ENCODE measurements at regions not wholly inside any gene's neighbourhood (a gene's known extent, or its start where the extent isn't known, plus 50 kb on each side); places are given as distances from the start of the nearest gene placed in this dataset.

DNA sequence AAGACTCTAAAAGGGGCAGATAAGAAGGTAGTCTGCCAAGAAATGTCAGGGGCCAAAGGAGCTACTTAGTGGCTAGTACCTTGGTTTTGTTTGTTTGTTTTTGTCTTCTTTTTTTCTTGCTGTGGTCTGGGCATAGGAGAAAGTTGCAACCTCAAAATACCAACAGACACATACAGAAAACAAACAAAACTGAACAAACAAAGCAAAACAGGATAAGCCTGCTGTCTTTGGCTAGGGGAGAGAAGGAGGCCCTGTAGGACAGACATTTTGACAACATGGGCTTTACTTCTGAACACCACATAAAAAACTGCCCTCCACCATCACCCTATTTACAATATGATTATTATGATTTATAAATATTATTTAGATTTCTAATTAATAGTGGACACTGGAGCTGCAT is 460.8 kb downstream of the PTH2R start:
- ATAC-seq (no peak), DNase-seq (no peak)
- peaks cover 0 to 16% (median 3%) of the 10 kb centered on the region in 11 donors for H3K9me3 Mint-ChIP-seq
- H3K27ac Mint-ChIP-seq = no peak overlapping the region
- CTCF ChIA-PET = no interaction called here
- H3K9me3 ChIP-seq (ENCODE audit: control insufficient read depth in 2 of 3, low read length in 3 of 3) = no peaks in the 10 kb centered on the region
- no peak overlapping the region for H3K27ac ChIP-seq (ENCODE audit: low read depth, low read length)
- H3K4me3 ChIP-seq (ENCODE audit: low read length) = no peak overlapping the region
- POLR2A ChIA-PET = no interaction called here
- no peaks in the 10 kb centered on the region for H3K4me1 Mint-ChIP-seq
- H3K27me3 ChIP-seq (ENCODE audit: control insufficient read depth in 2 of 2, insufficient read depth in 2 of 2, low read length in 2 of 2) = no peaks in the 10 kb centered on the region
- no peaks in the 10 kb centered on the region for H3K4me1 ChIP-seq (ENCODE audit: control insufficient read depth in 2 of 2, insufficient read depth in 2 of 2, low read length in 2 of 2)
- intact Hi-C loops (cut with micrococcal nuclease) = no loop called here
- no peaks in the 10 kb centered on the region for H3K36me3 ChIP-seq (ENCODE audit: control insufficient read depth in 2 of 3, insufficient read depth in 3 of 3, low read length in 3 of 3)
- H3K4me3 Mint-ChIP-seq = no peak overlapping the region
- no peaks in the 10 kb centered on the region for H3K27me3 Mint-ChIP-seq
- H3K36me3 Mint-ChIP-seq = no peaks in the 10 kb centered on the region

DNA sequence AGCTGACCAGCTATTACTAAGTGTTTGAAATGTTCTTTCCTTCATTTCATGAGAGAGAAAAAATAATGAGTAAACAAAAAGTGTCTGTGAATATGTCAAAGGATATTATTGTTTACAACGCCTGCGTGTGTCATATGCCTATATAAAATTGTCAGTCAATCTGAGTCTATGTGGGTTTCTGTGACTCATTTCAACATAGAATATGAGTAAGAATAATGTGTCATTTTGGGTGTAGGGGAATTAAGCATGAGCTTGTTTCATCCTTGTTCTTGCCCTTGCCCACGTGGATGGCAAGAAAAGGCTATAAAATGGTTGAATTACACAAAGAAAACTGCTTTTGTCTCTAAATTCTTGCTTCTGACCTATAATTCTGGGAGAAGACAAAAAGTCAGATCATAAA is 466.0 kb downstream of the PTH2R start:
- ChIA-PET CTCF (no interaction called here), POLR2A (no interaction called here)
- H3K36me3 Mint-ChIP-seq = no peaks in the 10 kb centered on the region
- peaks cover 0 to 17% (median 3%) of the 10 kb centered on the region in 11 donors for H3K9me3 Mint-ChIP-seq
- intact Hi-C loops (cut with micrococcal nuclease) = no loop called here
- H3K4me1 ChIP-seq (ENCODE audit: control insufficient read depth in 2 of 2, insufficient read depth in 2 of 2, low read length in 2 of 2) = no peaks in the 10 kb centered on the region
- no peak for DNase-seq
- H3K4me1 Mint-ChIP-seq = no peaks in the 10 kb centered on the region
- H3K27me3 ChIP-seq (ENCODE audit: control insufficient read depth in 2 of 2, insufficient read depth in 2 of 2, low read length in 2 of 2) = no peaks in the 10 kb centered on the region
- no peaks in the 10 kb centered on the region for H3K27me3 Mint-ChIP-seq
- H3K4me3 ChIP-seq (ENCODE audit: low read length) = no peak overlapping the region
- no peak overlapping the region for H3K27ac ChIP-seq (ENCODE audit: low read depth, low read length)
- H3K4me3 Mint-ChIP-seq = no peak overlapping the region
- H3K9me3 ChIP-seq (ENCODE audit: control insufficient read depth in 2 of 3, low read length in 3 of 3) = no peaks in the 10 kb centered on the region
- no peaks in the 10 kb centered on the region for H3K36me3 ChIP-seq (ENCODE audit: control insufficient read depth in 2 of 3, insufficient read depth in 3 of 3, low read length in 3 of 3)
- no peak overlapping the region for H3K27ac Mint-ChIP-seq
- ATAC-seq = no peak

DNA sequence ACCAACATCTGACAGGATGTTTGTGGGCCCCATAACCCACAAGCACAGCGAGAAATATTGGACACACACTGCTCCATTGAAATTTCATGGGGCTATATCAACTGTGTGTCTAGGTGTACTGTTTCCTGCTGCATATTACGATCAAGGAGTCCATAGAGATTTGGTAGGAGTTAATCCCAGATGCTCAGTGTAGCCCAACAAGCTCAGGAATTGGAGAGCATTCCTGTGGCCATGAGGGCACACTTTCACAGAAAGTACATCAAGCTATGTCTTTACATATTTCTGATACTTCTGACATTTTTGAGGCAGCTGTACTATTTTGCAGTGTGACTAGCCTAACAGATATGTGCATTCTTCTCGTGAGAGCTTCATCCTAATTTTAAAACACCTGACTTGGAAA is 473.1 kb downstream of the PTH2R start:
- H3K4me3 Mint-ChIP-seq = no peak overlapping the region
- H3K4me1 ChIP-seq (ENCODE audit: control insufficient read depth in 2 of 2, insufficient read depth in 2 of 2, low read length in 2 of 2) = no peaks in the 10 kb centered on the region
- no peak overlapping the region for H3K27ac ChIP-seq (ENCODE audit: low read depth, low read length)
- no peak overlapping the region for H3K27ac Mint-ChIP-seq
- H3K27me3 Mint-ChIP-seq = no peaks in the 10 kb centered on the region
- no peaks in the 10 kb centered on the region for H3K36me3 ChIP-seq (ENCODE audit: control insufficient read depth in 2 of 3, insufficient read depth in 3 of 3, low read length in 3 of 3)
- H3K36me3 Mint-ChIP-seq = no peaks in the 10 kb centered on the region
- H3K27me3 ChIP-seq (ENCODE audit: control insufficient read depth in 2 of 2, insufficient read depth in 2 of 2, low read length in 2 of 2) = no peaks in the 10 kb centered on the region
- intact Hi-C loops (cut with micrococcal nuclease) = no loop called here
- no peaks in the 10 kb centered on the region for H3K9me3 ChIP-seq (ENCODE audit: control insufficient read depth in 2 of 3, low read length in 3 of 3)
- peaks cover 0 to 13% (median 0%) of the 10 kb centered on the region in 11 donors for H3K9me3 Mint-ChIP-seq
- ChIA-PET CTCF (no interaction called here), POLR2A (no interaction called here)
- ATAC-seq = no peak
- DNase-seq = no peak
- H3K4me1 Mint-ChIP-seq = no peaks in the 10 kb centered on the region
- H3K4me3 ChIP-seq (ENCODE audit: low read length) = no peak overlapping the region

DNA sequence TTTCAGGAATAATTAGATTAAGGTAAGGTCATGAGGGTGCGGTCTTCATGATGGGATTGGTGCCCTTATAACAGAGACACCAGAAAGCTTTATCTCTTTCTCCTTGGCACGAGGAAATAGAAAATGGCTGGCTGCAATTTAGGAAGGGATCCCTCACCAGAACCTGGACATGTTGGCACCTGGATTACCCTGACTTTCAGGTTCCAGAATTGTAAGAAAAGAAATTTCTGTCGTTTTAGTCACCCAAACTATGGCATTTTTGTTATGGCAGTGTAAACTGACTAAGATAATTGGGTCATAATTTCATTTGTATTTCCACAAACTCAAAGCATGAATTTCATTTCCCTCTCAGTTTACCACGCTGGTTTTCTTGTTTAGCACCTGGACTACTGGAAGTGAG is 473.6 kb downstream of the PTH2R start:
- Mint-ChIP-seq H3K27me3 (no peaks in the 10 kb centered on the region), H3K27ac (no peak overlapping the region), H3K4me3 (no peak overlapping the region), H3K4me1 (no peaks in the 10 kb centered on the region), H3K36me3 (no peaks in the 10 kb centered on the region), H3K9me3 (peaks cover 0 to 13% (median 0%) of the 10 kb centered on the region in 11 donors)
- H3K27ac ChIP-seq (ENCODE audit: low read depth, low read length) = no peak overlapping the region
- H3K27me3 ChIP-seq (ENCODE audit: control insufficient read depth in 2 of 2, insufficient read depth in 2 of 2, low read length in 2 of 2) = no peaks in the 10 kb centered on the region
- no peaks in the 10 kb centered on the region for H3K4me1 ChIP-seq (ENCODE audit: control insufficient read depth in 2 of 2, insufficient read depth in 2 of 2, low read length in 2 of 2)
- ATAC-seq (no peak), DNase-seq (no peak)
- ChIA-PET POLR2A (no interaction called here), CTCF (no interaction called here)
- no peaks in the 10 kb centered on the region for H3K36me3 ChIP-seq (ENCODE audit: control insufficient read depth in 2 of 3, insufficient read depth in 3 of 3, low read length in 3 of 3)
- no peaks in the 10 kb centered on the region for H3K9me3 ChIP-seq (ENCODE audit: control insufficient read depth in 2 of 3, low read length in 3 of 3)
- H3K4me3 ChIP-seq (ENCODE audit: low read length) = no peak overlapping the region
- intact Hi-C loops (cut with micrococcal nuclease) = no loop called here

DNA sequence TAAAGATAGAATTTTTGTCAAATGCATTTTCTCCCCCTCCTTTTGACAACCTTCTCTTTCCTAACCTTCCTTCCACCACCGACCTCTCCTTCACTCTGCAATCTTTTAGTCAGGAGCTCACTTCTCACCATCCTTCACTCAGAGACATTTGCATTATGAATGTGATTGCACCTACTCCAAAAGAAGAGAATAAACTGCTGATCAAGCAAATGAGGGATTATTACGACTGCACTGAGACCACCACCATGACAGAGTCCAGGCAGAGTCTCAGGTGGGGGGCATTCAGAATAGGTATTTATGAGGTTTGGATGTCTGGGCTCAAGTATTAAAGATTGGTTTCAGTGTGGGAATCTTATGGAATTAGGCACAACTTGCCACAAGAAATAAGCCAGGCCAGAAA is 483.9 kb downstream of the PTH2R start:
- ATAC-seq = no peak
- ChIA-PET CTCF (no interaction called here), POLR2A (no interaction called here)
- Mint-ChIP-seq H3K27ac (no peak overlapping the region), H3K36me3 (no peaks in the 10 kb centered on the region), H3K27me3 (peaks cover 0 to 3% (median 0%) of the 10 kb centered on the region in 5 donors), H3K4me3 (no peak overlapping the region), H3K9me3 (peaks cover 0 to 11% (median 4%) of the 10 kb centered on the region in 11 donors), H3K4me1 (no peaks in the 10 kb centered on the region)
- Histone ChIP-seq H3K27ac (ENCODE audit: low read depth, low read length) (no peak overlapping the region), H3K4me1 (ENCODE audit: control insufficient read depth in 2 of 2, insufficient read depth in 2 of 2, low read length in 2 of 2) (no peaks in the 10 kb centered on the region), H3K9me3 (ENCODE audit: control insufficient read depth in 2 of 3, low read length in 3 of 3) (no peaks in the 10 kb centered on the region), H3K36me3 (ENCODE audit: control insufficient read depth in 2 of 3, insufficient read depth in 3 of 3, low read length in 3 of 3) (no peaks in the 10 kb centered on the region), H3K4me3 (ENCODE audit: low read length) (no peak overlapping the region), H3K27me3 (ENCODE audit: control insufficient read depth in 2 of 2, insufficient read depth in 2 of 2, low read length in 2 of 2) (no peaks in the 10 kb centered on the region)
- no peak for DNase-seq
- intact Hi-C loops (cut with micrococcal nuclease) = no loop called here

DNA sequence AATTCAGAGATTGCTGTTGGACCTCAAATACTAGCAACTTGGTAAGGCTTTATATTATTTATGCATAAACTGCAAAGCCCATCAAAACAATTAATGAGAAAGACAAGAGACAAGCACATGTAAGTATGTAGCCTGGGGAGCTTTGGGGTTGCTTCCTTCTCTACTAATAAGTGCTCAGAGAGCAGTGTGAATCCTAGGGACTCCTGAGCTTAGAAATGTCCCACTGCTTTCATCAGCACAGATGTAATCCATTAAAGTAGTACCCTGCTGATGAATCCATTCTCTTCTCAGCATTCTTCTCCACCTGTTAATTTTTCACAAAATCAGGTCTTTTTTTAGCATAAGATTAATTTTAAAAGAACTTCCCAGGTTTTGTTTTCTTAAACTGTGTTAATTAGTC is 485.6 kb downstream of the PTH2R start:
- no peak overlapping the region for H3K27ac ChIP-seq (ENCODE audit: low read depth, low read length)
- intact Hi-C loops (cut with micrococcal nuclease) = no loop called here
- ChIA-PET CTCF (no interaction called here), POLR2A (no interaction called here)
- no peaks in the 10 kb centered on the region for H3K4me1 ChIP-seq (ENCODE audit: control insufficient read depth in 2 of 2, insufficient read depth in 2 of 2, low read length in 2 of 2)
- peaks cover 0 to 3% (median 0%) of the 10 kb centered on the region in 5 donors for H3K27me3 Mint-ChIP-seq
- ATAC-seq = no peak
- no peaks in the 10 kb centered on the region for H3K4me1 Mint-ChIP-seq
- no peaks in the 10 kb centered on the region for H3K27me3 ChIP-seq (ENCODE audit: control insufficient read depth in 2 of 2, insufficient read depth in 2 of 2, low read length in 2 of 2)
- no peak for DNase-seq
- H3K27ac Mint-ChIP-seq = no peak overlapping the region
- H3K4me3 ChIP-seq (ENCODE audit: low read length) = no peak overlapping the region
- no peak overlapping the region for H3K4me3 Mint-ChIP-seq
- H3K36me3 ChIP-seq (ENCODE audit: control insufficient read depth in 2 of 3, insufficient read depth in 3 of 3, low read length in 3 of 3) = no peaks in the 10 kb centered on the region
- H3K36me3 Mint-ChIP-seq = no peaks in the 10 kb centered on the region
- peaks cover 0 to 10% (median 4%) of the 10 kb centered on the region in 11 donors for H3K9me3 Mint-ChIP-seq
- no peaks in the 10 kb centered on the region for H3K9me3 ChIP-seq (ENCODE audit: control insufficient read depth in 2 of 3, low read length in 3 of 3)

DNA sequence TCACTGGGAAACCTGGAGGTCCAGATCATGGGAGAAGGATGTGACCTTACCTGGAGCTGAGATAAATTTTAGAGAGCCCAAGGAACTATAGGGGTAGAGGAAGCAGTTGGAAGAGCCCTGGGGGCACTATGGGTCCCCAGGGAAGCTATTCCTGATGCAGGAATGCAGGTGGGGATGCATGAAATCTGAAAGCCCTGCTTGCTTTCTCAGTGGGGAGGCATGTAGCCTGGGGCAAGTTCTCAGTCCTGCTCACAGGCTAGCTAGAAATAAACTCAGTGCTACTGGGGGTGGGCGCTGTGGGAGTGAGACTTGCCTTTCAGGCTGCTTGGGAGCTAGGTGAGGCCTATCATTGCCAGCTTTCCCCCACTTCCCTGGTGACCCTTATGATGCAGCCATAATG is 499.7 kb downstream of the PTH2R start:
- no peak overlapping the region for H3K27ac ChIP-seq (ENCODE audit: low read depth, low read length)
- ChIA-PET CTCF (no interaction called here), POLR2A (no interaction called here)
- no peak overlapping the region for H3K4me3 ChIP-seq (ENCODE audit: low read length)
- intact Hi-C loops (cut with micrococcal nuclease) = no loop called here
- Mint-ChIP-seq H3K36me3 (no peaks in the 10 kb centered on the region), H3K4me1 (no peaks in the 10 kb centered on the region), H3K27ac (no peak overlapping the region), H3K4me3 (no peak overlapping the region), H3K9me3 (peaks cover 0 to 19% (median 2%) of the 10 kb centered on the region in 11 donors), H3K27me3 (no peaks in the 10 kb centered on the region)
- H3K9me3 ChIP-seq (ENCODE audit: control insufficient read depth in 2 of 3, low read length in 3 of 3) = no peaks in the 10 kb centered on the region
- H3K27me3 ChIP-seq (ENCODE audit: control insufficient read depth in 2 of 2, insufficient read depth in 2 of 2, low read length in 2 of 2) = no peaks in the 10 kb centered on the region
- ATAC-seq (no peak), DNase-seq (no peak)
- no peaks in the 10 kb centered on the region for H3K36me3 ChIP-seq (ENCODE audit: control insufficient read depth in 2 of 3, insufficient read depth in 3 of 3, low read length in 3 of 3)
- H3K4me1 ChIP-seq (ENCODE audit: control insufficient read depth in 2 of 2, insufficient read depth in 2 of 2, low read length in 2 of 2) = no peaks in the 10 kb centered on the region

All from naive thymus-derived CD4-positive, alpha-beta T cell (primary cell).